Smooth muscle cell of the brain vasculature (primary cell): ENCODE measurements at regions not wholly inside any gene's neighbourhood (a gene's known extent, or its start where the extent isn't known, plus 50 kb on each side); places are given as distances from the start of the nearest gene placed in this dataset.

Experiments used
- DNase-seq: peaks from one replicate; pipeline ENCODE4 v3.0.0-alpha.2; 2012; ENCODE audit warnings: low read depth, low spot score

DNA sequence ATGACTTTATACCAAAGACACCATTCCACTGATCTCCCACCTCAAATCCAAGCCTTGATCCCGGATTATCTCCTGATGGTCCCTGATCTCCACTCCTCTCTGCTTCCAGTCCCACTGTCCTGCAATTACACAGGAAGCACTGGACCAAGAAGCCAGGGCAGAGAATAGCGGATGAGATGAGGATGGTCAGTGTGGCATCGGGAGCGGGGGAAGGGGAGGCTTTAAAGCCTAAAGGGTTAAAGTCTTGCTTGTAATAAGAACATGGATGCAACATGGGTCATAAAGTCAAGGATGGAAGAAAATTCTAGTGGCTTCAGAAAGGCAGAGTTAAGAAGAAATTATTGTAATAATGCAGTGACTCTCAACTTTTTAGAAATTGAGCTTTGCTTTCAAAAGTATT lies 364.0 kb upstream of the DUSP10 start:
- no peak for DNase-seq

DNA sequence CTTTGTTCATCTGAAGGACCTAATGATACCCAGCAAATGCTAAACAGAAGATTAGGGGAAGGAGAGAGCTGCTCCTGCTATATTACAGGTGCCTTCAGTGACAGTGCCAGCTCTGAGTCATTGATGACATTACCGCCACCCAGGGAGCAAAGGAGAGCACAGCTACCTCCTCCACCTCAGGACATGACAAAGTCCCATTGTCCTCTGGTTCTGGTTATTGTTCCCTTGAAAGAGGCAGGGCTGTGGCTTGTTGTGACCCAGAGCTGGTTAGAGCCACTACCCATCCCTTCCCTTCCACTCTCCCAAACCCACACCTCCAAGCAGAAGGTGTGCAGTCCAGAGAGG lies 363.5 kb upstream of the DUSP10 start:
- DNase-seq: no peak

DNA sequence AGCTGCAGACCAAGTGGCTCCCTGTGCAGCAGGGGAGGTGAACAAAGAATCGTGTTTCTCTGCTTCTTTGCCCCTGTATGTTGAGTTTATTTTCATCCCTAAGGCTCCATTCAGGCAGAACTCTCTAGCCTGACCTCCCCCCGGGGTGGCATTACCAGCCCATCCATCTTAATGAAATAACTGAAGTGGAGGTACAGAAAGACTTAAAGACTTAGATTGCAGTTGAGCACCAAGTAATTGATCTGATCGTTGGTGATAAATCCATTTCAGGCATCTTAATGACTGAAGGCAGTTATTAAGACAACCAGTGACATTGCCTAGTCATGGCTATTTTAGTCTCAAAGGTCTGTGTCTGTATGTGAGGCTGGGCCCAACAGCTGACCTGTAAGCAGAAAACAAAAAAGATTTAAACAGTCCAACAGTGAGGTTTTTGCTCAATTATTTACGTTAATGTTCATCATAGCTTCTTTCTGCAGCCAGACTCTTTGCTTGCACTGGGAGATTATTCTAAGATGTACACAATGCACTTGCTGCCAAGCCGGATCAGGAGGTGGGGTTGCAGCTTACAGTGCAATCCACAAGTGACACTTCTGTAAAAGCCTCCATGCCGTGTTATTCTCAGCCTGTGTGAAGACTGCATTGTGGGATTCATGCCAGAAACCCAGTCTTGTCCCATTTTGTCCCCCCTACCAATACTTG lies 363.0 kb upstream of the DUSP10 start:
- DNase-seq: no peak

DNA sequence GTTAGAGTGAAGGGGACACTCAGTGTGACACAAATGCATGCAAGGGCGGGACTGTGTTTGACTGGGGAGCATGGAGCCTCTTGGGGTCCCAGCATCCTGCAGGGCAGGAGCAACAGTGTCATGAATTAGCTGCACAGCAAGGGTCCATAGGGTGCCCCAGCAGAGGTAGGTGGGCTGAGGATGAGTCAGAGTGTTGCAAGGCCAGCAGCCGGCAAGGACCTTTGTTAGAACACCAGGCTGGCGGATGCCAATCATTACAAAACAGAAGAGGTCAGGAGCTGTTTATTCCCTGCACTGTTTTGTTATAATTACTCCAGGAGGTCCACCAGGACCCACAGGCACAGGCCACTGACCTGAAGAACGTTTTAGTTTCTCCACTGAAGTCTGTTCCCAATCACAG lies 362.2 kb upstream of the DUSP10 start:
- DNase-seq: no peak

DNA sequence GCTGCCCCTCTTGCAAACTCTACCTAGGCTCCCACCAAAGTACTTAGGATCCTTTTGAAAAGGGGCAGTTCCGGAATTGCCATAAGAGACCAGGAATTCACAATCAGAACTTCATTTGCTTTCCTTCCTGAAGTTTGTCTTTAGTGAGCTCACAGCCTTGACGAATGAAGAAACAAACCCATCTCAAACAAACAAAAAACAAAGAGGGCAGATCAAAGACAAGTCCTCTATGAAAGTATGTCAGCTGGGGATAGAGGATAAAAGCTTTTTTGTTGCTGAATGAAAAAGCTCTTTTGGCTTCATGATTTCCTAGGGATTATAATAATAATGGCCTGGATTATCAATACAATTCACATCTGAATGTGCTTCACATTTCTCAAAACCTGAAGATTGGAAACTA lies 357.9 kb upstream of the DUSP10 start:
- no peak for DNase-seq

DNA sequence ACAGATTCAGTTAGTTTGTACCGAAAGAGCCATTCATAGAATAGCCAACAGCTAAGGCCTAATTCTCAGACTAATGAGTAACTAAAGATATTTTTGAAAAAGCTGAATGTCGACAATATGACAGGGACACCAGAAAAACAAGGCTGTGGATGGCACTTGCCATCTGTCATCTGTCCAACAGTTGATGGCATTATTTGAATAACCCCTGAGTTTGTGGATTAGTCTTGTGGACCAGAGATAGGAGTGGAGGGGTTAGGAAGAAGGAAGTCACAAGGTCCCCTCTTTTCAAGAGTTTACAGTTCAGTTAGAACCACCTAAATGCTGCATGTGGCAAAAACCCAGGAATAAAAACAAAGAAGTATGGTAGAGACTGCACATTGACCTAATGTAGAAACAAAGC lies 356.5 kb upstream of the DUSP10 start:
- DNase-seq: no peak

DNA sequence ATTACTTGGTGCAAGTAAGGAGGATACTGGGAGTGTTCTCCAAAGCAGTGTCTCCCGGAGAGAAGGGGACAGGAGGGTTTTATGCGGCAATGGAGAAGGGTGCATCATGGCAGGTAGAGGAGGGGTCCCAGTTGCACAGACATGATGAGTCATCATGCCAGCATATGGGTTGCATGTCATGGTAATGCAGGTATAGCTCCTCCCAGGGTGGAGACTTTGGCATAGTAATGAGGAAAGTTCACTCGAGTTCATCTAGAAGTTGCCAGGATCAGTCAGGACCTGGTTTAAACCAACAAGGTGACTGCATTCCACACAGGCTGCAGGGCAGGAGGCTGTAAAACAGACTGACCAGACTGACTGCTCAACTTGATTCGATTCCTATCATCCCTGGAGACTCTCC lies 355.7 kb upstream of the DUSP10 start:
- DNase-seq: no peak

DNA sequence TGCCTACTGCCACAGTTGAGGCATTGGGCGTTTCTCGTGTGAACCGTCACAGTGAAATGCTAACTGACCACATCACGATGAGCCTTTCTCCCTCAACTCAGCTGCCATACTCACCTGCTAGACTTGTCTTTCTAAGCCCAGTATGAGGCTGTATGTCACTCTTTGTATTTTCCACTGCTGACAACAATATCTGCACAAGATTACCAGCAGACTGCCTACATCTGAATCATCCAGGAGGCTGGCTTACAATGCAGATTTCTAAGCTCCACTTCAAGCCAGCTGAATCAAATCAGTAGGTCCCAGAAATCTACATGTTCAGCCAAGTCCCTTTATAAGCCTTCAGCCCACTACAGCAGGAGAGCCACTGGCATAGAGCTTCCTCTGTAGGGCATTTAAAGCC lies 355.0 kb upstream of the DUSP10 start:
- no peak for DNase-seq

DNA sequence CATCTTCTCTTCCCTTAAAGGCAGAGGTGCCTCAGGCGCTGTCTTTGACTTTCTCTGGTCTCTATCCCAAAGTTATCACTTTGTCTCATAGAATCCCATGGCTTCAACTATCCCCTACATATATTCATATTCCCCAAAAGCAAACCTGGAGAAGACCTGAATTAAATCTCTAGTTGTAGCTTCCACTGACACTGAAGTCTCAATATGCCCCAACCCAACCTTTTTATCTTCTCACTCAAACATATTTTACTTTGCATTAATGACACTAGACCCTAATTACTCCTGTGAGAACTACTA lies 354.5 kb upstream of the DUSP10 start:
- no peak for DNase-seq

DNA sequence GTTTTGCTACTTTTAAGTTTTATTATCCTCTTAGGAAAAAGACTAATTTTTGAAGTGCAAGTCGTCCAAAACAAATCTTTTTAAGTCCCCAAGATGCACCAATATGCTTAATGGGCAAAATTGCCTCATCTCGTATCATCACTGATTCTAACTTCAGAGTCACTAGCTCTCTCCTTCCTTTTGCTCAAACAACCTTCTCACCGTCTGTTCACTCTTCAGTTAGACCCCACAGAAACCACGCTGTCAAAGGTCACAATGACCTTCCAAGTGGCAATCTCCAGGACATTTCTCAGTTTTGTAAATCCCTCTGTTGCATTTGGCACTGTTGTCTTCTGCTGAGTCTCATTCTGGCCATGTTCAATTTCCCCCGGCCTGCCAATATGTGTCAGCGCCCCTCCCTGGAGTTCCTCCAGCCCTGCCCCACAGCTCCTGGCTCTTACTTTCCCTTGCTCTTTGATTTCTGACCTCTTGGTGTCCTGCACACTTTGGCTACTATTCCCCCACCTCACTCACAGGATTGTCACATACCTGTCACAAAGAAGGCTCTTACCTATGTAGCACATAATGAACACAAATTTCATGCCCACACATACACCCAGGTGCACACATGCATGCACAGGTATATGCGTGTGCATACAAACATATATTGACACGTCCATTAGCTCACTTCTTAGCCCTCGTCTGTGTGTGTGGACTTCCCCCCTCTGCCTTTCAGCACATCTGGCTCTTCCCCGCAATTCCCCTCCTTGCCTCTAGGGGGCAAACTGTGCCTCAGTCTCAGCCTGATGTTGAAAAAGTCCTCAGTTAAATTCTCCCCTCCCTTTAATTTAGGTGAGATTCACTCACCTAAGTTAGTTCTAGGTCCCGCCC lies 354.0 kb upstream of the DUSP10 start:
- no peak for DNase-seq

DNA sequence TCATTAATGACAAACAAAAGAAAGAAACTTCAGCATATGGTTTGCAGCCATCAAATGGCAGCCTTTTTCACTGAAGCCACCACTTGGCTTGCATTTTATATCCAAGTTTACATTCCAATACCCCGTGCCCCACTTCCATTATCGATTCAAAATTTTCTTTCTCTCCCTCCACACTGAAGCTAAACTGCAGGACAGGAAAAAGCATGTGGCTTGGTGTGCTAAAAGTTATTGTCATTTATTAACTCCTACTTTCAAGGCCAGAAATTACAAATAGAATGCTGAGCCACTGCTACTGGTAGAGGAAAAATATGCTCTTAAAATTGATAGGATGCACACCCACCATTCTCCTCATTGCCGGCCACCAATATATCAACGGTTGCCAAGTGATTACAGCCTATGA lies 351.6 kb upstream of the DUSP10 start:
- DNase-seq: no peak

DNA sequence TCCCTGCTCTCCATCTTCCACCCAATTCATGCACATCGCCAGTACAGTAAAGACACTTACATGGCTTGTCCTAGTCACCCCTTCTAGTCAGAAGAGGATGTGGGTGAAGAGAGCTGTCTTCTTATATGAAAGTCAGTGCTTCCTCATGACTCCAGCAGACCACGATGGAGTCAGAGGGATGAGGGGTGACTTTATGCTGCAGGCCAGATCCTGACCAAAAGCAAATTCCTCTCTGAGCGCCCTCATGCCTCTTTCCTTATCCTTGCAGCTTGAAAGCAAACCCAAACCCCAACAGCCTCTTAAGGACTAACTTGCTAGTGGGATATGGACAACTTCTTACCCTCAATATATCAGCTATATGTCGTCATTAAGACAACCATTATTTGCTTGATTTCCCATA lies 348.2 kb upstream of the DUSP10 start:
- no peak for DNase-seq

DNA sequence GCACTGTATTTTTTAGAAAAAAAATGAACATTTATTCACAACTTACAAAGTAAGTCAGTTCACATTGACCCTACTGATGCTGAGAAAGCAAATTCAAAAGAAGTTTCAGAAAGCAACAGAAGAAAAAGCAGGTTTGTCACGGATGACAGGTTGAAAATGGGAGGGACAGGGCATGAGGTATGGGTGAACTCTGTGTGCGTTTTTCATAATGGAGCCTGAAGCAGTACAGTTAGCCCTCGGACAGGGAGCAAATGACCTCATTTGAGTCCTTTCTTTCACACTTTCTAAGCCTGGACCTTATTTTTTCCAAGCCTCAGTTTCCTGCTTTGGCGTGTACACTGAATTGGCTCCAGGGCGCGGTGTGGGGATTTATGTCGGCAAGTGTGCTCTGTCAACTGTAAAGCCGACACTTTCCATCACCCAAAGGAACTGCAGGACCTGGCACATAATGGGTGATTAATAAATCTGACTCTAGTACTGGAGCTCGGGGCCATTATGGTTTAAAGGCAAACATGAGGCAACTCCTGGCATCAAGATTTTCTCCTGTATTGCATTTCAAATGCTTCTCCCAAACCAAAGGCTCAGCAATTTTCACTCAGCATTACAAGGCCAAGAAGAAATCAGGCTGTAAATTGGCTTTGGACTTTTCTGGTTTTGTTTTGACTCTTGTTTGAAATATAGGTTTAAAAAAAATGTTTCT lies 345.5 kb upstream of the DUSP10 start:
- DNase-seq: no peak

DNA sequence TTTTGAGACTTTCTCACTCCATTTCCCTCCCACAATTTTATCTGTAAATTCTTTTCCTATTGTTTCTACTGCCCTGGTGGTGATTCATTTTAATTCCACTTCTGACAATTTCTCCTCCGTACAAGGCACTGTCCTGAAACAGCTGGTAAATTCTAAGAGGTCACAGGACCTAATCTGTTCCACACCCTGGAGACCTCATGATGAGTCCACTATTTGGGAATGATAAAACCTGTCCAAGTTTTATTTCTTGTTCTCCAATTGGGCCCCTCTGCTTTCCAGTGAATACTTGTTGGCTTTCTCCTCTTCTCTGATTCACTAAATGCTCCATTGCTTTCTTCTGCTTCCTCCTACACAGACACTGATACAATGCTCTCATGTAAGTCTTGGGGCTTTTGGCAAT lies 343.1 kb upstream of the DUSP10 start:
- DNase-seq: no peak

DNA sequence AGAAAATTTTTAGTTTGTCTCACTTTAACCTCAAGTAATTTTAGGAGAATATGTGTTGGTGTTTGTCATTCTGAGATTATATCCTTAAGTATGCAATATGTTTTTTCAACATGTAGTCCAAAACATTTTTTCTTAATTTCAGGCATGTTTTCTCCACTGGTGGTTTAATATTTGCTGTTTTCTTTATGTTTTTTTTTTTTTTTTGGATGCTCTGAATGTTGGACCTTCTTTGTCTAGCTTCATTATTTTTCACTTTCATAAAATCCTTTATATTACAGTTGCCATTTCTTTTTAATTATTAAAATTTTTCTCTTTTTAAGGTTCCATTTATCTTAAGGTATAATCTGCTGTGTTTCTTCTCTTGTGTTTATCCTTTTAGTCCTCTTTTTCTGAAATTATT lies 342.2 kb upstream of the DUSP10 start:
- DNase-seq: no peak

DNA sequence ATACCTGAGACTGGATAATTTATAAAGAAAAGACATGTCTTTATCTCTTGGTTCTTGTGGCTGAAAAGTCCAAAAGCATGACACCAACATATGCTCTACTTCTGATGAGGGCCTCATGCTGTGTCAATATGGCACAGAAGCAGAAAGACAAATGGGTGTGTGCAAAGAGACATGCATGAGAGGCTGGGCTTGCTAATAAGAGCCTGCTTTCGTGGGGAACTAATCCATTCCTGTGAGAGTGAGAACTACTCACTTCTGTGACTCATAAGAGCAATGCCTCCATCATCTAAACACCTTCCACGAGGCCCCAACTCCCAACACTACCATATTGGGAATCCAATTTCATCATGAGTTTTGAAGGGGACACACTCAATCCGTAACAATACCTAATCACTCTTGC lies 340.0 kb upstream of the DUSP10 start:
- DNase-seq: no peak

DNA sequence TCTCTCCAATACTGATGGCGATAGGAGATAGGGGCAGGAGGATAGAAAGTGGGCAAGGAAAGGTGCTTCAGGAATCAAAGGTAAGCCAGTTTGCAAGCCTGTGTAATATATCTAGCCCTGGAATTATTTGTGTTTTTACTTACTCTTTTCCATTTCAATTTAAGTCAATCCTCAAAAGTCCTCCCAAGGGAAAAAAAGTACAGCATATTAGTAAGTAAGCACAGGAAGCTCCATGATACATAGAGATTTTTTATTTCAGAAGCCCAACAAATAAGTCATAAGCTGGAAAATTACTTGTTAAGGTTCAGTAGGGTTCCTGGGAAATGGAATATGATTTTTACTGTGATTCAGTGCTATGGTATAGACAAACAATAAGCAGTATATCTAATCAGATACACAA lies 337.7 kb upstream of the DUSP10 start:
- DNase-seq: no peak

DNA sequence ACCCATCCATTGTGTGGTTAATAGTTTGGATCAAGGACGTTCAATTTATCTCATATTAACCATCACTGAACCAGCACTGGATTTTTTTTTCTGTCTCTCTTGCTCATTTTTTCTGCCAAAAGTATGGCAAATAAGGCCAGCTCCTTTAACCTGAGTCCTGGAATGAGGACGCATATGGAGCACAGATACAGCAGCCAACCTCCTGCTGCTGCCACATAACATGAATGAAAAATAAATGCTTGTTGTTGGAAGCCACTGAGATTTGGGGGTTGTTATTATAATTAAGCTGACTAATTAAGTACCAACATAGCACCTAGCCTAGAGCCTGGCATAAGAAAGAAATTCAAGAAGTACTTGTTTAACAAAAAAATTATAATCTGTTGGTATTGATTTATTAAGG lies 335.3 kb upstream of the DUSP10 start:
- DNase-seq: no peak

DNA sequence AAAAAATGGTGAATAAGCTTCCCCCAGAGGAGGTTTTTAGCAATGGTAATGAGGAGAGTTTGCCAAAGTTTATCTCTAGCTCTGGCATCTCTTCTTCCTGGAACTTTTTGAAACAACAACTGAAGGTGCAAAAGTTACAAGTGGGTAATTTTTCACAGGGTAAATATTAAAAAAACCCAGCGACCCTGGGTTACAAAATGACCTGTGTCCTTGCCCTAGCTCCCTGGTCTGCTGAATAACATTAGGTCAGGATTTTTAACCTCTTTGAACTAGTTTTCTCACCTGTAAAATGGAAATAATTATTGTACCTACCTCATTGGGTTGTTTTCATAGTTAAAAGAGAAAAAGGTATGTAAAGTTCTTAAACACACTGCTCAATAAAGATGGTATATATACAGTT lies 332.4 kb upstream of the DUSP10 start:
- no peak for DNase-seq

DNA sequence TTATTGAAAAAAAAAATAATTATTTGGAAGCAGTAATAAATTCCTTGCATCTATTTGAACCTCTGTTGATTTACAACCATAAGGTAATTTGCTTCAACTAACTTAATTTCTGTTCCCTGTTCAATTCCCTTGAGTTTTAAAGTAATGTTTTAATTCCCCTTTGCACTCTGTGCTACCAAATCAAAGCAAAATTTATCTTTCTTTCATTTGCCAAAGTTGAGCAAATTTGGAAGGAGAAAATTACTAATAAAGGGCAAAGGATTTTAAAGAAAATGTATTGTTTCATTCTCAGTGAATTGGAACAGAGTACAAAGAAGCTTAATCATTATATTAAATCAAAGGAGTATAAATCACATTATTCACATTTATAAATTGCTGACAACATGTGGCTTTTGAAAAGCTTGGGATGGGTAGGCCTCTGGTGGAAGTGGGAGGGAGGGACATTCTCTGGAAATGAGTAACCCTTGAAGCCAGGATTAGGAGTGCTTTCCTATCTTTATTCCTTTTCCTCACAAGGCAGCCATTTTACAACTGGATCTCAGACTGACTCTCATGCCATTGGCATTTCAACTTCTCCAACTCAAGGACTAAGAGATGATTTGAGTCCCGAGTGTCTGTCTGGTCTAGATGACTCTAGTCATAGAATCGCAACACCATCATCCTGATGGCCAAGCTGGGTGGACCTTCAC lies 331.6 kb upstream of the DUSP10 start:
- no peak for DNase-seq

DNA sequence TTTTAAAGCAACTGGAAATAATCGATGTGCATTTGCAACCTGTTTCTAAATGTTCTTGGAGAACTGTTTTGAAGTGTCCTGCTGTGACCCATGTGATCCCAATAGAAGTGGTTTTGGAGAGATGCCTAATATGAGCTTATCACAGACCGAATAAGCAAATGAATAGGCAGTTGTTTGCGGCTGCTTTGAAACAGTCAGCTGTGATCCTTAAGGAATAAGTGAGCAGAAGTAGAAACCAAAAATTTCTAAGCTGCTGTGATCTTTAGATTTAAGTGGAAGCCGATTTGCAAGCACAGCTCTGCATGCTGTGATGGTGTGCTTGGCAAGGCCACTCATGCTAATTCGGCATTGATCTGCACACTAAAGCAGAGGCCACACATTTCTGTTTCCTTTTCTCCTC lies 329.5 kb upstream of the DUSP10 start:
- peak; percentile 32 for DNase-seq

DNA sequence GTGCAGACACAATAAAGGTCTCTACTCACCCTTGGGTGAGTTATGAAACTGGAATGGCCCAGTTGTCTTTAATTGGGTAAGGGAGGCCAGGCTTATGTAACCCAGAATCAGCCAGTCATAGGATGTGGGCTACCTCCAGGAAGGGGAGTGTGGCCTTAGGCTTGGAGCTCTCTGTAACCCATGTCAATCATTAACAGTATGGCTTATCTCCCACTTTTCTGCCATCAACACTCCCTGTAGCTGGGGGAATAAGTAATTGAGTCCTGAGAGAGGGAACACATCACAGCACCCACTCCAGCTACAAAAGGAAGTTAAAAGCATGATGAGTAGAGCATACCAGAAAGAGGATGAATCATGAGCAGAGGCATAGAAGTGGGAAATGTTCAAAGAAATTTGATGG lies 327.0 kb upstream of the DUSP10 start:
- no peak for DNase-seq

DNA sequence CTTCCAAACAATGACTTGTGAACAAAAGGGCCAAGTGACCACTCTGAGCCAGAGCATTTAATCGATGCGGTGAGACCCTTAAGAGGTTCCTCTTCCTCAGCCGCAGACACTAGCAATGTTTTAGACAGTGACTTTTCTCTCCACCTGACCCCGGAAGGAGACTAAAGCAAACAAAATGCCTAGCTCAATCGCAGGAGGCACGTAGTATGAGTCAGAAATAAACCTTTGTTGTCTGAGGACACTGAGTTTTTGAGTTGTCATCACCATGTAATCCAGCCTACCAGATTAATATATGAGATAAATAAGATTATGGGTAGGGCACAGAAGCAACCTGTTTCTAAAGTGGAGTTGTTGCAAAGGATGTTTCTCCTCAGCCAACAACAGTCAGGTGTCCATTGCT lies 326.2 kb upstream of the DUSP10 start:
- no peak for DNase-seq
